ENCODE measurements at regions not wholly inside any gene's neighbourhood (a gene's known extent, or its start where the extent isn't known, plus 50 kb on each side); places are given as distances from the start of the nearest gene placed in this dataset.

DNA sequence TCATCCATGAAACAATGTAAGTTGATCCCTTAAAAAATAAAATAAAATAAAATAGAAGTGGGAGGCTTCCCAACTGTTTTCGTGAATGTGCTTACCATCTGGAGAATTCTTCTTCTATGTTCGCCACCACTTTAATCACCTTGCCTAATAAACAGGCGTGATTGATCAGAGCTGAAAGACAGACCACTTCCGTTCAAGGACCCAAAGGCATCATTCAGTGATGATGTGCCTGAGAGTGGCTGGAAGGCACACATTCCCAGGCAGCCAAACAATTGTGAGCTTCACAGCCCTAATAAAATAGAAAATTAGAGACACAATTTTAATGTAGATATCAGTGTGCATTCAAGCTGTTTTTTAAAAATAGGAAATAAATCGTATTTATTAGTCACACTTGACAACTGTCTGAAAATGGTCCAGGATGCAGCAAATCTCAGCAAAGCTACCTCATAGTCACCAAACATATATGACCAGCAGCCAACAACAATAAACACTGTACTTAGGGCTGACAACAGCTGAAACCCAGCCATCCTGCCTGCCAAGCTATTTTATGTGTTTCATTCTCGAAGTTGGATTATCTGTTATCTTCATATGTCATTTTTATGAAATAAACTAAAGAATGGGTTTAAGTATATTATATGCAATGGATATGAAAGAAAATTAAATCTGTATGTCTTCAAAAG is 163.2 kb upstream of the FAM9B start:
- no peak for DNase-seq

DNA sequence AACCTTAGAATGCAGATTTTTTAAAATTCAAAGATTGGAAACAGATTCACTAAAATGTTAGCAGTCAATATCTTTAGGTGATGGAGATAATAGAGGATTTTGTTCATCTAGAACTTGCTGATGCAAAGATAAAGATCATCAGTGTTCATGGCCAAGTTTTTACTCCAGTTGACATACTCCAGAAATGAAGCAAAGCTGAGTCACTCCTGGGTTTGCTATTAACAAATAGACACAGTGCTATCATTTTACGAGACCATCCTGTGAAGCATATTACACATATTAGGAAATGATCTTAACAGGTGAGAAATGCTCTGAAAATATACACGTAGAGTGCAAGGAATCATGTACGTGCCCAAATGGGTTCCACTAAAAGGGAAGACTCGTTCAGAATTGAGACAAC is 170.6 kb upstream of the FAM9B start:
- DNase-seq, result no peak

DNA sequence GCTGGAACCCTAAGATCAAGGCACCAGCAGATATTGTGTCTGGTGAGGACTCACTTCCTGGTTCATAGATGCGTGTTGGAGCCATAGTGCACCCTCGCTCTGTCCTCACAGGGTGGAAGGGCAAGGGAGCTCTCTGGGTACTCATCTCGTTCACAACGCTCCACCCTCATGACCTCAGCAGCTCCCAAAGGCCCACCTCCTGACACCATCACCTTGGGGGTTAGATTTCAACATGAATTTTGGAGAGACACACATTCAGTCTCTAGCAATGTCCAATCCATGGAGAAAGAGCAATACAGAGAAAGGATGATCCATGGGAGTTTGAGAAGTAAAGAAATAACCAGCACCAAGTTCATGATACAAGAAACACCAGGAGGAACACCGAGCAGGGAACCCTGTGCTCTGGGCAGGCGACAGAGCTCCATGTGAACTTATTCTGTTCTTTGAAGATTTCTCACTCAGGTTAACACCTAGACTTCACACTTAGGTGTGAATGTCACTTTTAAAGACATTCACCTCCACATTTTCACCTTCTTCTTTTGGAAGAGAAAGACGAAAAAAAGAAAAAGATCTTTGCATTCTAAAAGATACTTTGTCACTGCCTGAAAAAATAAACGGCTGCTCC is 171.8 kb upstream of the FAM9B start:
- no peak for DNase-seq

DNA sequence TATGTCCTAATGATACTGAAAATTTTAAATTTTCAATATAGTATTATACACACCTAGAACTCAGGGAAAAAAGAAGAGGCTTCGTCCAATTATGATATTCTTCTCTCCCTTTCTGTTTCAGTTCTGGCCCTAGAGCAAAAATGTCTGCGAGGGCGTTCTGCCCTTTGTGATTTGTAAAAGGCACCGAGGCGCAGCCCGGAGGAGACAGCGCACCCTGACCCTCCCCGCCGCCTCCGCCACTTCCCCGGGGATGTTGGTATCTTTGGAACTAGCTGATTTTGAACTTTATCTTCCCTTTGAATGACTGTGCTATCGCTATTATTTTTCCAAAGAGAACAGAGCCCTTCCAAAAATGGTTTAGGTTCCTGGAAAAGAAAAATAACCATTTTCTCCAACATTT is 173.2 kb upstream of the FAM9B start:
- DNase-seq, result no peak

DNA sequence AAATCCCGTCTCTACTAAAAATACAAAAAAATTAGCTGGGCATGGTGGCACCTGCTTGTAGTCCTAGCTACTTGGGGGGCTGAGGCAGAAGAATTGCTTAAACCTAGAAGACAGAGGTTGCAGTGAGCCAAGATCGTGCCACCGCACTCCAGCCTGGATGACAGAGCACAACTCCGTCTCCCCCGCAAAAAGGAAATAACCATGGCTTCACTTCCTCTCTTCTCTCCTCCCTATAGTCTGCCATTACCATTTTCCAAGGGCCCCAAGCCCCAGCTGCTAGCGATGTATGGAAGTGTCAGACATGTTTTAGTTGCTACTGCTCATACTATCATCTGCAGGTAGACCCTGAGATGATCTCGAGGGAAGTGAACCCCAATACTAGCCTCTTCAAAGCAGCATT is 177.3 kb upstream of the FAM9B start:
- no peak for DNase-seq

DNA sequence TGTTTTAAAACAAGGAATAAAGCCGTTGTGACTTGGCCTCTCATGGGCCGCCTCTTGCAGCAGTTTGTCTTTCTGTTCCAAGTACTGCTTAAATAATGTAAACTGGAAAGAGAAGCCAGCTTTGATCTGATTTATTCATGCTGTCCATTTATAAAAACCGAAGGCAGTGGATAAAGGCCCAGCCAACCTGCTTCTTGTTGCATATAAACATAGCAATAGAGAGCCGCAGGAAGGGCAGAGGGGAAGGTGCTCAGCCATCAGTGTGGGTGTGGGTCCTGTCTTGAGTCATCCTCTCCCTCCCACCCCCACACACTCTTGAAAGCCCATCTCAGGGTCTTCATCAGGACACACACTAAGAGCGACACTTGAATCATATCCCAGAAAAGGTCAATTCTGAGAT is 187.9 kb upstream of the FAM9B start:
- DNase-seq, result no peak

DNA sequence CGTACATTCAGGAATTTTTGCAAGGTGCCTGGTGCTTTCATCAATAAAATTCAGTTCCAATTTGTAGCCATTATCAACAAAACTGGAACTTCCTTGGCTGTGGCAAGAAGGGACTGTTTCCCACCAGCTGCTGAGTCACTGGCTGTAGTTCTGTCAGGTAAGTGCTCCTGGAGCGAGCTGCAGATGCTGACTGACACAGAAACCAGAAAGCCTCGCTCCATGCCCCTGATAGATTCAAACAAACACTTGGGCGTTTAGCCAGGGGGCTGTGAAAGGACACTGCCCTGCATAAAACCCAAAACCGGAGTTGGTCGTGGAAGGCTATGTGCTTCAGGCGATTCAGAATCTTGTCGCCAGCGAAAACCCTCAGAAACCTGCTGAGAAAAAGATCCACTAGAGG is 188.4 kb upstream of the FAM9B start:
- no peak for DNase-seq

DNA sequence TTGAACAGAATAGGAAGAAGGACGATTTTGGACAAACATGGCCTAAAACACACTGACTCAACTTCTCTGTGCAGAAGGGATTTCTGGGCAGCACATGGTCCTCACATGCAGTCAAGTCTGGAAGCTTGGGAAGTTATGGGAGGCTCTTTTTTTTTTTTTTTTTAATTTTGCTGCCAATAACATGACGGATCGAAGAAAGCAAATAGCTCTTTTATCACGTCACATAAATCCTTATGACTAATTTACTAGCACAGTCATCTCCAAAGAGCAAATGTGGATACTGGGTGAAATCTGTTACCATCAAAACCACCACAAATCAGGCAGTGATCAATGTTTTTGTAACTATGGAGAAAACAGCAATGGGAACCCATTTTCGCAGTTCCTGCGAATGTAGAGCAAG is 193.3 kb upstream of the FAM9B start:
- no peak for DNase-seq

DNA sequence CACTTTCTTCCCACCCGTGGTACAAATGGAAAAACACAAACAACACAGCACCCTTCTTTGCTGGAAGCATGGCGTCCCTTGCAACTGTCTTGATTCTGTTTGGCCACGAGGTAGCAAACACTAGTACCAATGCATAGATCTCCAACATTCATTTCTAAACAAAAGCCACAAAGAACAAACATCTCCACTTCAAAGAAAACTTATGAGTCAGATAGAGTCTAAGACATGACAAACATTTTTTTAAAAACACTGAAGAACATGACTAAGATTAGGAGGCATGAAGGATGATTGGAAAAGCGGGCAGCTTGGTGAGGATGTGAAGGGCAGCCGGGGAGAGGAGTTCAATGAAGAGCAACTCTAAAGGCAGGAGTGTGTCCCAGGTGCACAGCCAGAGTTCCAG is 197.6 kb upstream of the FAM9B start:
- no peak for DNase-seq

DNA sequence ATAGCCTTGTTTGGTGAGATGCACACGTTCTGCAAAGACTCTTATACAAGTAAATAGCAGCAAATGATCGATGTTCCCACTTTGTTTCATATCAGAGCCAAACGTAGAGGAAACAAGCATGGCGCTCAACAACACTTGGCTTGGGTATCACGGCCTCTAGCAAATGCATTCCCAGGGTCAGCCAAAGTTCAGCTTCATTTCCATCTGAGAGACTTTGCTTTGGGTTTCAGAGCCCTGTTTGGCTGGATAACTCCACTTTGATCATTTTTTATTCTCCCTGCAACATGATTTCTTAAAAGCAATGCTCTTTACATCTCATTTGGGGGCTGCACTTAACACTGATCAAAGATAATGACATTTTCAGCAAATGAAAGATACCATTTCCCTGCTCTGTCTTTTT is 199.2 kb upstream of the FAM9B start:
- no peak for DNase-seq

DNA sequence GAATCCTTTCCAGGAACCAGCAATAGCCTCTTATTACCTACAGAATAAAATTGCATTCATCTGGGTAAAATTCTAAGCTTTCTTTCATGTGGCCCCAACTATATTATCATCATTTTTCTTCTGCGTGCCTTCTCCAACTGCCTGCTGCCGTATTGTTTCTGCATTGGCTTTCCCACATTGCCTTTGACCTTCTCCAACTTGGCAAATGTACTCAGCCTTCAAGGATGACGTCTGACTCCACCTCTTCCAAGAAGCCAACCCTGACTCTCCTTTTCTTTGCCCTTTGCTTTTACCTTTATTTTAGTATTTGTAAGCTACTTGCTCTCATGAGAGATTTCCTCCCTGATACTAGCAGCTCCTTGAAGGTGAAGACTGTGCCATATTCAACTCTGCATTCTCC is 200.4 kb upstream of the FAM9B start:
- DNase-seq, result no peak

DNA sequence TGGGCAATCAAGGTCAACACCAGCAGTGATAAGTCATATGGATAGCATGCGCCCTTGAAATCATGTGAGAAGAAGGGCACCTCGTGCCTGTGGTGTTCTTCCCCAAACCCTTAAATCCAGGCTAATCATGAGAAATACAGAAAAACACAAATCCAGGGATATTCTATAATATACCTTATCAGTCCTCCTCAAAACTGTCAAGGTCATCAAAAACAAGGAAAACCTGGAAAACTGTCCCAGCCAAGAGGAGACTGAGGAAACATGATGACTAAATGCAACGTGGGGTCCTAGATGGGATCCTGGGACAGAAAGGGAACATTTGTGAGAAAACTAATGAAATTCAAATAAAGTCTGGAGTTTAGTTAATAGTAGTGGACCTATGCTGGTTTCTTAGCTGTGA is 201.8 kb upstream of the FAM9B start:
- DNase-seq, result no peak

DNA sequence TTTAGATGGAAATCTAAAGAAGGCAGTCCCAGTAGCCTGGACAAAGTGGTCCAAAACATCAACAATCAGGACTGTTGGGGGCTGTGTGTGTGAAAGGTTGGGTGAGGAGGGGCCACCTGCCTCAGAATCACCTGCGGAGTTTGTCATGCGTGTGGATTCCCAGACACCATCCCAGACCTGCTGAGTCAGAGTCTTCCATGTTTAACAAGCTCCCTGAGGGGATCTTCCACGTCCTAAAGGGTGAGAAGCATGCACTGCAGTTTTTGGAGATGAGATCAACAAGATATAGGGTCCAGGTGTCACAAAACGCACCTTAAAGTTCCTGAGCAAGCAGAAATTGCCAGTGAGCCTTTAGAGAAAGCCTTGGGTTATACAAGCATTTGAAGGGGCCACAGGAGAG is 207.0 kb upstream of the FAM9B start:
- DNase-seq, result no peak

DNA sequence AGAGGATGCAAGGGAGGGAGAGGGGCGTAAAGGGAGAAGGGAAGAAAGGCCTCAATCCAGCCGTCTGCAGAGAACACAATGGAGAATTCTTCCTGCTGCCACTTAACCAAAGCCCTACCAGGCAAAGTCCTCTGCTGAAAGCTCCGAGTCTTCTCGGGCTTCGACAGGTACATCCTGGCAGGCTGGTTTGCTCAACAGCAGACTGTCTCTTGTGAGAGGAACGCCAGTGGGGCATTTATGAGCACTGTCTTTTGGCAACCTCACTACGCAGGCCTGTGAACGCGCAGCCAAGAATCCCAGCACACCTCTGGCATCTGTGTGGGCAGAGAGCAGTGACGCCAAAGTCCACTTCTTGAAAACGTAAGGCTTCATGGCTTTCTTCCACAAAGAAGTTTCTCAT is 207.5 kb upstream of the FAM9B start:
- no peak for DNase-seq

DNA sequence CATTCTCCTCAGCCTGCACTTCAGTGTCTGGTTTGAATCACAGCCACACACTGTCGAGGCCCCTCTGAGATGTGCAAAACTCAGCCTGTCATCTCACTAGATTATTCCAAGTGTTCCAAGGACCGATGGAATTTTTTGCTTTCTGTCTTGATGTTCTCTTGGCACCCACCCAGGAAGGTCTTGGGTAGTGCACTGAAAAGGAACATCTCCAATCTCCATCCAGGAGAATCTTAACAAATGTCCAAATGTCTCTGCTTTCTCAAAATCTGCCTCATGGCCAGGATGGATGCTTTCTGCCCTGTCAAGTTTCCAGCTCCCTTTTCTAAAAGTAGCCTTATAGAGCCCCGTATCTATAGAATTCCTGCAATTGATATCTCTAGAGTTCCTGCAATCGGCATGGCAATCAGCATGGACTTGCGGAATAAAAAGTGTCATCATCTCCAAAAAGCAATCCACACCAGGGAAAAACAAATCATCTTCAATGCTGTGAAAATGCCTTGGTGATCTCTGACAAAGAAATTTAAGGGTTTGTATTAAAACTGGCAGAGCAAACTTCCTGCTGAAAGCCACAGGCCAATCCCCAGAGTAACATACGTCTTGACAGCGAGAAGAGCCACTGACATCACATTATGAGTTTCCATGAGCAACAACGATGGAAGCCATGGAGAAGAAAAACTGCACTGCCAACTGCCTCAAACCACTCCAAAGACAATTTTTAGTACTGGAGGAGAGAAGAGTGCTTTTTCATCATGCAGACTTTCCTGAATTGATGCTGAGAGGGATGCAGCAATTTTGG is 215.3 kb upstream of the FAM9B start:
- no peak for DNase-seq

DNA sequence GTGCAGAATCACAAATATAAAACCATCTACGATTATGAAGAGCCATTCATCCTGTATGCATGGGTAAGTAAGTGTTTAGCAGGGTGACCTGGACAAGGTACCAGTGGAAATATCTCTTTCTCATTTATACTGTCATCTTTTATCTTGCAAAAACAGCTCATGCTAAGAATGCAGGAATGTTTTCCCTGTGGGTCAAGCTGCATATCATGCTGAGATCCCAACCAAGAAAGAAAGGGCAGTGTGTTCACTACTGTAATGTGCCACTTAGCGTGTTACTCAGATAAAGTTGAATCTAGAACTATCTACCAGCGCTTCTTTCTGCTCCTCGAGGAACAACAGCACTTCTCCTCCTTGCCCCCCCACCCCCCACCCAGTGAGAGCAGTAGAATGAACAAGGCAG is 212.7 kb upstream of the TBL1X start:
- DNase-seq, result no peak

DNA sequence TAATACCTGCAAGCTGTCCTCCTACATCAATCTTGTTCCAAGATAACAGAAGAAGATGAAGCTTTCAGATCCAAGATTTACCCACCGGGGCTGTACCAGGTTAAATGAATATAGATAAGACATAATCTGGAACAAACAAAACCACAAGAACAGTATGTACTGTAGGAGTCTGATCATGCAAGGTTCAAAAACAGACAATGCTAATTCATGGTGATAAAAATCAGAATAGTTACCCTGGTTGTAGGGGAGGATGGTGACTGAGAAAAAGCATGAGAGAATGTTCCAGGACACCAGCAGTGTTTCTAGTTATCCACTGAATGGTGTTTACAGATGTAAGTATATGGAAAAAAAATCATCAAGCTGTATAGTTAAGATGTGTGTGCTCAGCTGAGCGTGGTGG is 211.6 kb upstream of the TBL1X start:
- DNase-seq, result no peak

DNA sequence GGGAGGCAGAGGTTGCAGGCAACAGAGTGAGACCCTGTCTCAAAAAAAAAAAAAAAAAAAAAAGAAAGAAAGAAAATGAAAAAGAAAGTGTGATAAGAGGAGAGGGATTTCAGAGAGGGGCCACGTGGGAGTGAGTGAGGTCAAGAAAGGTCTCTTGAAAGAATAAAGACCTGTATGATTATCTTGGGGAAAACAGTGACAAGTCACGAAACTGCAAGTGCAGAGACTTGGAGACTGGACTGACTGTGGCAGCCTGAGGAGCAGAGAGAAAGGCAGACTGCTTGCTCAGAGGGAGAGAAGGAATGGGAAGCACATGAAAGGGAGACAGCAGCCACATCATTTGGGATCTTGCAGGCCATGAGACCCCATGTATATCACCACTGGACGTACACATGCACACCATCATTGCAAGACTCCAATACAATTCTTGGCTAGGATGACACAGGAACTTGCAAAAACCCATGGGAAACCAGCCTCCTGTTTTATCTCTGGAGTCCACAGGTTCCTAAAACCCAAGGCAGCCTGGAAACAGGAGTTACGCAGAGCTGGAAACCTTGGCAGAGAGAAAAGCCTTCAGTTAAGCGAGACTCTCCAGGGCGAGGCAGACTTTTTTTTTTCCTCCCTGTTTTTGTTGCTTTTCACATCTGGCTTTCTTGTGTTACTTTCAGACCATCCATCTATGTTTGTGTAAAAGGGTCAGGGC is 207.0 kb upstream of the TBL1X start:
- no peak for DNase-seq

DNA sequence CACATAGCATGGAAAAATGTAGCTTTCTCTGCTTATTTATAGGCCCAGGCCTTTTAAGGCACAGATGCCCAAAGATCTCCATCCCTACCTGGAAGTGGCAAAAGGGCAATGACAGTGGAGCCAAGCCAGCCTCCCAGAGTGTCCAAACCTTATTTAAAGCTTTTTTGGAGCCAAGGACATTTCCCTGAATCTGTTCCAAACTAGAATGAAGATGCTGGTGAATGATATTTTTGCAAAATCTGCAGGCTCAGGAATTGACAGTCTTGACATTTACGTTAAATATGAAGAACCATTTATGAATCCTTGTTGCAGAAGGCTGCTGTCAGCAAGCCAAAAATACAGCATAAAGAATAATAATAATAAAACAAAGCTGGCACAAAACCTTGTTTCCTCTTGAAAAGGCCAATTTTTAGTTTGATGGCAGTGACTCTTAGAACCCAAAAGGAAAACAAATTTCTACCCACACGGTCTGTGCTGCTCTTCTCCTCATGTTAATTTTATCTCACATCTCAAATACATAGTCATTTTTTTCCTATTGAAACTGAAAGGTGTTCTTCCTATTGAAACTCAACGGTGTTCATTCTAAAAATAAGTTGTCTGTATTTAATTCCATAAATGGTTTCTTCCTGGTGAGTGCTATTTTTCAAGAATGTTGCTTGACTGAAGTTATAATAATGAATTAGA is 206.3 kb upstream of the TBL1X start:
- no peak for DNase-seq

DNA sequence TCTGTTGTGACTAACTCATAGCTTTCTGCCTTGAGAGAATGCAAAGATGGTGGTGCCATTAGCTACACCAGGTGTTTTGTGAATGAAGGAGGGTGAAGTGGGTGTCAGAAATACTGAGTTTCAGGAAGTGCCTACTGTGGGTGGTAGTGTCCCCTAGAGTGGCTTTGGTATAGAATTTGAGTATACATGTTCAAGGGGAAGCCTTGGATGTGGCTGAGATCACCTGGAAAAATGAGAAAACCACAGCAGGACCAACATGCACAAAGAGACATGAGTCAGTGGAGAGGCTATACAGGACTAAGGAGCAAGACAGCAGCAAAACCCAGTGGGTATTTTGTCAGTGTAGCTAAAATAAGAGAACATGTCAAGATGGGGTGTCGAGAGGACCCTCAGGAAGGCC is 204.3 kb upstream of the TBL1X start:
- DNase-seq, result no peak

DNA sequence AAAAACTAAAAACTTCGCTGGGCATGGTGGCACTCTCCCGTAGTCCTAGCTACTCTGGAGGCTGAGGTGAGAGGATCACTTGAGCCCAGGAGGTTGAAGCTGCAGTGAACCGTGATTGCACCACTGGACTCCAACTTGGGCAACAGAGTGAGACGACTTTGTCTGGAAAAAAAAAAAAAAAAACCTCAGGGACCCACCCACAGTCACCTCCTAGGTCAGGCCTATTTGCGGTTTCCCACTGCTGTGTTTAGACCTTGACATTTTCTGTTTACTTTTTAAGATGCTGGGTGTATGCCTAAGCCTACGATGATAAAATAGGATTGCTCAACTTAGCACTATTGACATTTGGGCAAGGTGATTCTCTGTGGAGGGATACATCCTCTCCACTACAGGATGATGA is 197.4 kb upstream of the TBL1X start:
- DNase-seq, result no peak

DNA sequence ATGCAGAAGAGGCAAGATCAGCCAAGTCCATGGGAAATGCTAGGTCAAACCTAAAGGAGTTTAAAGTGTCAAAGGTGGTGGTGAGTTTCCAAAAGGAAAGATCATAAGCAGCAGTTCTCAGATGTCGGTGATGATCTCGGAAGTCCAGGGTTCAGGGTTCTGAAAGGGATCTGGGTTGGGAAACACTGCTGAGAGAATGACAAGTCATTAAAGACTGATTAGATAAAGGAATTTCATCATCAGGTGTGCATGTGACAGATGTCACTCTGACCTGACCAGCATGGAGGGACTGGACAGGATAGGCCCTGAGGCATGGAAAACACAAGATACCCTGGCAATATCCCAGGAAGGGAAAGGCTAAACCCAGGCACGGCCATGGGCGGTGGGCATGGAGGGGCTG is 195.7 kb upstream of the TBL1X start:
- DNase-seq, result no peak

Data from retina (tissue), 1 donor.